ENCODE measurements at regions not wholly inside any gene's neighbourhood (a gene's known extent, or its start where the extent isn't known, plus 50 kb on each side); places are given as distances from the start of the nearest gene placed in this dataset.

DNA sequence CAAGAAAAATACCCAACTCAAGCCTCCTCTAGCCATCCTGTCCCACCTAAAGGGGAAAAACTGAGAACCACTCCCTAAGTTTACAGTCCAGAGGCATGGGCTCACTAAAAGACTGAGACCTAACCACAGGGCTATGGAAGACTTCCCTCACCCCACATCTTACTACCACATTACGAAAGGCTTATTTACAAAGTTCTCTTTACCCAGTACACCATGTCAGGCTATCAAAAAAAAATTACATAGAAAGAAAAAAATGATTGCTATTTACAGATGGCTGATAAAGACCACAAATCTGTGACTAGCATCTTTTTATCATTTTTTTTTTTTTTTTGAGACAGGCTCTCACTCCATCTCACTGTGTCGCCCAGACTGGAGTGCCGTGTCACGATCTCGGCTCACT is 69.7 kb upstream of the TNPO1 start (continued):
- TF ChIP-seq, protein P1, sequence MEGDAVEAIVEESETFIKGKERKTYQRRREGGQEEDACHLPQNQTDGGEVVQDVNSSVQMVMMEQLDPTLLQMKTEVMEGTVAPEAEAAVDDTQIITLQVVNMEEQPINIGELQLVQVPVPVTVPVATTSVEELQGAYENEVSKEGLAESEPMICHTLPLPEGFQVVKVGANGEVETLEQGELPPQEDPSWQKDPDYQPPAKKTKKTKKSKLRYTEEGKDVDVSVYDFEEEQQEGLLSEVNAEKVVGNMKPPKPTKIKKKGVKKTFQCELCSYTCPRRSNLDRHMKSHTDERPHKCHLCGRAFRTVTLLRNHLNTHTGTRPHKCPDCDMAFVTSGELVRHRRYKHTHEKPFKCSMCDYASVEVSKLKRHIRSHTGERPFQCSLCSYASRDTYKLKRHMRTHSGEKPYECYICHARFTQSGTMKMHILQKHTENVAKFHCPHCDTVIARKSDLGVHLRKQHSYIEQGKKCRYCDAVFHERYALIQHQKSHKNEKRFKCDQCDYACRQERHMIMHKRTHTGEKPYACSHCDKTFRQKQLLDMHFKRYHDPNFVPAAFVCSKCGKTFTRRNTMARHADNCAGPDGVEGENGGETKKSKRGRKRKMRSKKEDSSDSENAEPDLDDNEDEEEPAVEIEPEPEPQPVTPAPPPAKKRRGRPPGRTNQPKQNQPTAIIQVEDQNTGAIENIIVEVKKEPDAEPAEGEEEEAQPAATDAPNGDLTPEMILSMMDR (conservative IDR thresholded peaks at IDR 0.05; ENCODE audit: low read depth in 2 of 2): no peak
- TF ChIP-seq JUNB (IDR thresholded peaks at IDR 0.05; ENCODE audit: unreplicated experiment): no peak
- TF ChIP-seq EZH2phosphoT487 (IDR thresholded peaks at IDR 0.05; ENCODE audit: unreplicated experiment): no peak
- no peak for TF ChIP-seq NANOG (IDR thresholded peaks at IDR 0.05; ENCODE audit: borderline replicate concordance)
- no peak for TF ChIP-seq STAT1 (IDR thresholded peaks at IDR 0.05; ENCODE audit: unreplicated experiment)
- TF ChIP-seq, protein P2, sequence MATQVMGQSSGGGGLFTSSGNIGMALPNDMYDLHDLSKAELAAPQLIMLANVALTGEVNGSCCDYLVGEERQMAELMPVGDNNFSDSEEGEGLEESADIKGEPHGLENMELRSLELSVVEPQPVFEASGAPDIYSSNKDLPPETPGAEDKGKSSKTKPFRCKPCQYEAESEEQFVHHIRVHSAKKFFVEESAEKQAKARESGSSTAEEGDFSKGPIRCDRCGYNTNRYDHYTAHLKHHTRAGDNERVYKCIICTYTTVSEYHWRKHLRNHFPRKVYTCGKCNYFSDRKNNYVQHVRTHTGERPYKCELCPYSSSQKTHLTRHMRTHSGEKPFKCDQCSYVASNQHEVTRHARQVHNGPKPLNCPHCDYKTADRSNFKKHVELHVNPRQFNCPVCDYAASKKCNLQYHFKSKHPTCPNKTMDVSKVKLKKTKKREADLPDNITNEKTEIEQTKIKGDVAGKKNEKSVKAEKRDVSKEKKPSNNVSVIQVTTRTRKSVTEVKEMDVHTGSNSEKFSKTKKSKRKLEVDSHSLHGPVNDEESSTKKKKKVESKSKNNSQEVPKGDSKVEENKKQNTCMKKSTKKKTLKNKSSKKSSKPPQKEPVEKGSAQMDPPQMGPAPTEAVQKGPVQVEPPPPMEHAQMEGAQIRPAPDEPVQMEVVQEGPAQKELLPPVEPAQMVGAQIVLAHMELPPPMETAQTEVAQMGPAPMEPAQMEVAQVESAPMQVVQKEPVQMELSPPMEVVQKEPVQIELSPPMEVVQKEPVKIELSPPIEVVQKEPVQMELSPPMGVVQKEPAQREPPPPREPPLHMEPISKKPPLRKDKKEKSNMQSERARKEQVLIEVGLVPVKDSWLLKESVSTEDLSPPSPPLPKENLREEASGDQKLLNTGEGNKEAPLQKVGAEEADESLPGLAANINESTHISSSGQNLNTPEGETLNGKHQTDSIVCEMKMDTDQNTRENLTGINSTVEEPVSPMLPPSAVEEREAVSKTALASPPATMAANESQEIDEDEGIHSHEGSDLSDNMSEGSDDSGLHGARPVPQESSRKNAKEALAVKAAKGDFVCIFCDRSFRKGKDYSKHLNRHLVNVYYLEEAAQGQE (IDR thresholded peaks at IDR 0.05; ENCODE audit: unreplicated experiment): no peak
- no peak for TF ChIP-seq CREB1 (CRISPR knock-in tag; IDR thresholded peaks at IDR 0.05; ENCODE audit: low read depth)

DNA sequence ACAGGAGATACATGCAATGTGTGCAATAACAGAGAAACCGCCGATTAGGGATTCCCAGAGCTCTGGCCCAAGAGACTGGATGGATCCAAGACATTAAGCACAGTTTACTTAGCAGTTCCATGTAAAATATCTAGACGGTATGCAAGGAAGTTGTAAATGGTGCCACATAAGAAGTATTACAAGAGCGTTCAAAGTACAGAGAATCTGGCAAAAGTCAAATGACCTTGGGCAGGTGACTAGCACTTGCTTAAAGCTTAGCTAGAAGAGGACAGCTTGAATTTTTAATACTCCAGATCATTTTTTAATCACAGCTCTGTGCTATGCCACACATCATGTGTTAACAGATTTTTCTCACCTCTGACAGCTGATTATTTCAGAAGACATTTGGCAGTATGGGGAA is 72.3 kb upstream of the TNPO1 start:
- no peaks in the 10 kb centered on the region for H3K36me3 Mint-ChIP-seq (ENCODE audit: low read depth)
- no peak overlapping the region for H3K4me3 Mint-ChIP-seq
- peaks cover 2% of the 10 kb centered on the region for H3K27me3 Mint-ChIP-seq (ENCODE audit: insufficient read depth, low read depth, poor library complexity)
- no peak for ATAC-seq
- Histone ChIP-seq H3K79me2 (replicated peaks; ENCODE audit: insufficient read depth) (no peaks in the 10 kb centered on the region), H3K4me2 (no peak overlapping the region), H3K4me1 (ENCODE audit: insufficient read depth) (peaks cover 3% of the 10 kb centered on the region; the same call in 1 of the 2 replicates), H2AFZ (no peak overlapping the region), H3K27ac (ENCODE audit: low read depth) (no peak overlapping the region), H3K36me3 (ENCODE audit: insufficient read depth) (no peaks in the 10 kb centered on the region), H3K4me3 (no peak overlapping the region), H4K20me1 (replicated peaks; ENCODE audit: insufficient read depth) (no peaks in the 10 kb centered on the region), H3F3A (replicated peaks; ENCODE audit: low read depth) (no peaks in the 10 kb centered on the region), H3K27me3 (ENCODE audit: insufficient read depth) (no peaks in the 10 kb centered on the region), H3K9me2 (ENCODE audit: insufficient read depth) (no peaks in the 10 kb centered on the region)
- no peak overlapping the region for H3K27ac Mint-ChIP-seq
- no peaks in the 10 kb centered on the region for H3K9me3 Mint-ChIP-seq
- DNase-seq (ENCODE audit: low spot score): no peak
- no peaks in the 10 kb centered on the region for H3K4me1 Mint-ChIP-seq
- TF ChIP-seq, protein P2 (IDR thresholded peaks at IDR 0.05; ENCODE audit: unreplicated experiment): no peak
- TF ChIP-seq ZNF114 (CRISPR knock-in tag; IDR thresholded peaks at IDR 0.05) (no peak), NANOG (IDR thresholded peaks at IDR 0.05; ENCODE audit: borderline replicate concordance) (no peak), STAT1 (IDR thresholded peaks at IDR 0.05; ENCODE audit: unreplicated experiment) (no peak), ZNF331 (CRISPR knock-in tag; IDR thresholded peaks at IDR 0.05; ENCODE audit: low read depth) (no peak)
- TF ChIP-seq, protein P1 (conservative IDR thresholded peaks at IDR 0.05; ENCODE audit: low read depth in 2 of 2): no peak
- TF ChIP-seq, protein P3, sequence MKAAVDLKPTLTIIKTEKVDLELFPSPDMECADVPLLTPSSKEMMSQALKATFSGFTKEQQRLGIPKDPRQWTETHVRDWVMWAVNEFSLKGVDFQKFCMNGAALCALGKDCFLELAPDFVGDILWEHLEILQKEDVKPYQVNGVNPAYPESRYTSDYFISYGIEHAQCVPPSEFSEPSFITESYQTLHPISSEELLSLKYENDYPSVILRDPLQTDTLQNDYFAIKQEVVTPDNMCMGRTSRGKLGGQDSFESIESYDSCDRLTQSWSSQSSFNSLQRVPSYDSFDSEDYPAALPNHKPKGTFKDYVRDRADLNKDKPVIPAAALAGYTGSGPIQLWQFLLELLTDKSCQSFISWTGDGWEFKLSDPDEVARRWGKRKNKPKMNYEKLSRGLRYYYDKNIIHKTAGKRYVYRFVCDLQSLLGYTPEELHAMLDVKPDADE (IDR thresholded peaks at IDR 0.05): no peak
